Esophagus muscularis mucosa (tissue), 3 donors: ENCODE measurements at regions not wholly inside any gene's neighbourhood (a gene's known extent, or its start where the extent isn't known, plus 50 kb on each side); places are given as distances from the start of the nearest gene placed in this dataset.

ENCODE experiments used
- POLR2A ChIP-seq: fragments of 450-650 bp; IDR thresholded peaks from one replicate; pipeline ENCODE4 v1.6.1; 2017; ENCODE audit warnings: antibody characterized with exemption, moderate library complexity, mild to moderate bottlenecking, low read depth
- TF ChIP-seq, protein P1 (sequence below), 3 experiments: fragments of 200-600 bp in 2 of 3; fragments of 450-650 bp in 1 of 3; sonication (generic) in 2 of 3; IDR thresholded peaks; one replicate each; pipeline ENCODE4 v1.5.1; 2017 to 2019; ENCODE audit warnings: antibody characterized with exemption in 3 of 3, mild to moderate bottlenecking in 2 of 3, moderate library complexity in 1 of 3

DNA sequence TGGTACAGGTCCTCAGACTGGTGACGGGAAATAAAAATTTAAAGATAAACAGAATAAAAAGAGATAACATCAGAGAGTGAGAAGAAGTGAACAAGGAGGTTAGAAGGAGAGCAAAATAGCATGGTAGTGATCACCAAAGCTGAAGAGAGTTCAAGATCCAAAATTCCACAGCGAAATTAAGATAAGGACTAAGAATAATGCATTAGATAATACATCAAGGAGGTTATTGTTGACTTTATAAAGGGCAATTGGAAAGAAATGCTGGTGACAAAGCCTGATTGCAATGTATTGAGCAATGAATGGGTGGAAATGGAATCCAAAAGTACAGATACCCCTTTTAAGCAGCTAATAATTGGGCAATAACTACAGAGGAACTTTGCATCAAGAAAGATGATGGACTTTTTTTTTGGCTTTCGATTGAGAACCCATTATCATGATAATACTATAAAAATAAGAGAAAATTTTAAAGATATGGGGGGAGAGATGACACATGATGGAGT lies 101.6 kb upstream of the MAP9 start:
- TF ChIP-seq, protein P1, sequence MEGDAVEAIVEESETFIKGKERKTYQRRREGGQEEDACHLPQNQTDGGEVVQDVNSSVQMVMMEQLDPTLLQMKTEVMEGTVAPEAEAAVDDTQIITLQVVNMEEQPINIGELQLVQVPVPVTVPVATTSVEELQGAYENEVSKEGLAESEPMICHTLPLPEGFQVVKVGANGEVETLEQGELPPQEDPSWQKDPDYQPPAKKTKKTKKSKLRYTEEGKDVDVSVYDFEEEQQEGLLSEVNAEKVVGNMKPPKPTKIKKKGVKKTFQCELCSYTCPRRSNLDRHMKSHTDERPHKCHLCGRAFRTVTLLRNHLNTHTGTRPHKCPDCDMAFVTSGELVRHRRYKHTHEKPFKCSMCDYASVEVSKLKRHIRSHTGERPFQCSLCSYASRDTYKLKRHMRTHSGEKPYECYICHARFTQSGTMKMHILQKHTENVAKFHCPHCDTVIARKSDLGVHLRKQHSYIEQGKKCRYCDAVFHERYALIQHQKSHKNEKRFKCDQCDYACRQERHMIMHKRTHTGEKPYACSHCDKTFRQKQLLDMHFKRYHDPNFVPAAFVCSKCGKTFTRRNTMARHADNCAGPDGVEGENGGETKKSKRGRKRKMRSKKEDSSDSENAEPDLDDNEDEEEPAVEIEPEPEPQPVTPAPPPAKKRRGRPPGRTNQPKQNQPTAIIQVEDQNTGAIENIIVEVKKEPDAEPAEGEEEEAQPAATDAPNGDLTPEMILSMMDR (IDR thresholded peaks at IDR 0.05): no peak
- TF ChIP-seq POLR2A: no peak
